ENCODE measurements at regions not wholly inside any gene's neighbourhood (a gene's known extent, or its start where the extent isn't known, plus 50 kb on each side); places are given as distances from the start of the nearest gene placed in this dataset.

- TF ChIP-seq CTCF (IDR thresholded peaks at IDR 0.05) (no peak), POLR2A (IDR thresholded peaks at IDR 0.05) (no peak)
Observed at GRCh38 chr4:31108762-31109161, 388.6 kb downstream of the PCDH7 start.
